Muscle of arm (tissue), 1 donor: ENCODE measurements at regions not wholly inside any gene's neighbourhood (a gene's known extent, or its start where the extent isn't known, plus 50 kb on each side); places are given as distances from the start of the nearest gene placed in this dataset.

Experiments
- DNase-seq: peaks from one replicate; pipeline ENCODE4 v3.0.0-alpha.2; 2013

GRCh38 chr4:65918872-65919271 lies 248.6 kb upstream of the EPHA5 start:
- DNase-seq: no peak

DNA sequence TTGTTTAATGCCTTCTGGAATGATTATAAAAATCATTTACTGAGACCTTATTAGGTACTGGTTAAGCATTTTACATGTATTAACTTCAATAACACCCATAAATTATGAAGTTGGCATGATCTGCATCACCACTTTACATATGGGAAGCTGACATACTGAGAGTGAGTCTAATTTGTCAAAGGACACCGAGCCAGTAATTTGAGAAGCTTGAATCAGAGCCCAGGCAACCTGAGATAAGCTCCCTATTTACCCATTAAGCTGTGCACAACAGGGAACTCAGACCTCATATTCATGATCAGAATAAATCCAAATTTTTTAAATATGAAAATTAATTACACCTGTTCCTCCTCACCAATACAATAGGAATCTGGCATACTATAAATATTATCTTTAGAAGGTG lies 247.9 kb upstream of the EPHA5 start:
- DNase-seq: no peak

DNA sequence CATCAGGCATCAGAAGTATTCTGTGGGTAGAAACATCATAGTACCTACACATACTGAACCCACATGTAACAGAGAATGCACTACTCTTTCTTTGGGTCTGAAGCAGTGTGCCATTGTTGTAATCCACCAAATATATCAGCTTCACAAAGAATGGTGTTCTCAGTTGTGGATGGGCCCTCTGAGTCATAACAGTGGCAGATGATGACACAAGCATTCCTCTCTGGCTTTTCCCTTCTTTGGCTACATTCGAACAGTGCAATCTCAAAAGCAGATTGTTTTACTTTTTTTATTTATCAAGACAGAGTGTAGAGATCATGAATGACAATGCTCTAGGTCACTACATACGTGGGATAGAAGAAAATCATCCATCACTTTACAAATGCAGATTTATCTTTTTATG lies 247.2 kb upstream of the EPHA5 start:
- DNase-seq: no peak

- no peak for DNase-seq
Observed at GRCh38 chr4:65911720-65912119, 241.4 kb upstream of the EPHA5 start.

DNA sequence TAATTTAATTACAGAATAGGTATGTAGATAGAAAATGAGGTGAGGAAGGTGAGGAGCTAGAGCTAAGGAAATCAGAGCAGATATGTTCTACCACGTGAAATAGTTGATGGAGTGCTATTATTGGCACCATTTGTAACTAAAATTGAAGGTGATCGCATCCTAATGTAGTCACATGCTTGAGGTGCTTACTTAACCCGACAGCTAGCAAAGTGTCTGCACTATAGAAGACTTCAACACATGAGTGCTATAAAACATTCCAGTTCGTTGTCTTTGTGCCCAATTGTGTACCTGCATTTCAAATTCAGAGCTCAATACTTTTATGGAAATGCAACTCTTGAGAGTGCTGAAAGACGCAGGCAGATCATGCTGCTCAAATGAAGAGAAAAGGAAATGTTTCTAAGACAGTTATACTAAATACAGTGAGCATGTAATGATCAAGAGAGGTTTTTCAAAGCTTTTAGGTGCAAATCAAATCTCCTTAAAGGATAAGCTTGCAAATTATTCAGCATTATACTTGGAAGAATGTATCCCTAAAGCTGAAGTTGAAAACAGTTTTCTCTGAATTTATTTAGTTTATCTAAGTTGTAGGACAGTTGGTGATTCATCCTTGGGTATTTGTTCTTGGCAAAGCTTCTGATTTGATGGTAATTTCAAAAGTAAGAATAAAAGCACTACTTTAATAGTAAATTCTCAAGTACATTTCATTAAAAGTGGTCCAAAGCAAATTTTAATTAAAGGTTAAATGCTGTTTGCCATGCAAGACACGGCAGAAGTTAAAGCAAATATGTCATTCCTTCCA lies 223.9 kb upstream of the EPHA5 start:
- no peak for DNase-seq

DNA sequence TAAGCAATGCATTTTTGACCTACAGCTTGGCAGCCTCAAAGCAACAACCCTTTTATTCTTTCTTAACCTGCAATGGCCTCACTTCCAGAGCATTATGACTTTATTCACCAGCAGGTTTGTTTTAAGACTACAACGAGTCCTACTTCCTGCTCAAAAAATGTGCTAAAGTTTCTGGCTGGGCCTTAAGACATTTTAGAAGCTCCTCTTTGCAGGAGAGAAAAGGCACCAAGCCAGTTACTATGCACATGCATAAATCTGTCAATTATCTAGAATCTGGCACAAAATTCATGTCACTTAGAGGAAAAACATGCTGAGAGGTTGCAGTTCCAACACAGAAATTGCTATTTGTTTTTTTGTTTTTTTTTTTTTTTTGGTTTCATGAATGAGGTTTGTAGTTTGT lies 223.0 kb upstream of the EPHA5 start:
- no peak for DNase-seq

- no peak for DNase-seq
Observed at GRCh38 chr4:65880594-65880993, 210.3 kb upstream of the EPHA5 start.

DNA sequence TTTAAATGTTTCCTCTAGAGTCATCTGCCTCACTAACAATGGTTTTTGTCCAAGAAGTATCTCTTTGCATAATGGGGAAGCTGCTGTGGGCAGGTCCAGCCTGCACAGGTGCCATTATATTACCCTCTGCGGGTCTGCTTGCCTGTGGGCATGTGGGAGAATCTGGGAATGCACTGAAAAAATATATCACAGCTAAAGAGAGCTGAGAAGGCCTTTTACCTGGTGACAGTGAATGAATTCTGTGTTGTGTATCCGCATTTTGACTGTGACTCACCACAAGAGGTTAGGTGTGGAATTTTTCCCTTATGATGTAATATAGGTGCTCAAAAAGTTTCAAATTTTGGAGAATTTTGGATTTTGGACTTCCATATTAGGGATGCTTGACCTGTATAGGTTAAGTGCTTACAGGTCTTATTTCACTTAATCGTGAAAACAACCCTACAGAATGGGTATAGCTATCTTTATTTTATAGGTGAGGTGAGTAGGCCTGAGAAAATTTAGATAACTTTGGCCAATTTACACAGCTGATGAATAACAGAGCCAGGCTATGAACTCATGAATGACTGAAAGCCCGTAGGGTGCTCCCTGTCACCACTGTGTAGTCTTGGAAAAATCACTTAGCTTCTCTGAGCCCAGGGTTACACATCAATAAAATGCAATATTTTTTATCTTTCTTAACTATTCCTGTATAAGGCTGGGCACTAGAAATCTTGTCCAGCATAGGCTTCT lies 198.0 kb upstream of the EPHA5 start:
- DNase-seq: no peak

GRCh38 chr4:65865489-65865888 lies 195.2 kb upstream of the EPHA5 start:
- no peak for DNase-seq

DNA sequence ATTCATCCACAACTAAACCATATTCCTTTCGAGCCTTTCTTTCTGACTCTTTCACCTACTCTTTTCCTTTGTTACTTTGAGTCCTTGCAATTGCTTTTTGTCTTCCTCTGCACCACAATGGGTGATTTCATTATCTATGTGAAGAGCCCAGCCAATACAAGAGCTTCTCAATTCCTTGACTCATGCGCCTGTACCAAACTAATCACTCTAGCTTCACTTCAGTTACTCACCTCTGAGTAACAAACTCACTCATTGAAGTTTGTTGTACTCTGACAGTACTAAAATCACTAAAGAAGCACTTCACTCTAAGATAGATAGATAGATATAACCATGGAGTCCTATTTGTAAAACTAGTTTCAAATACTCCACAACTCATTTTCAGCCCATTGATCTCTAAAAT lies 191.7 kb upstream of the EPHA5 start:
- no peak for DNase-seq

- no peak for DNase-seq
Observed at GRCh38 chr4:65845199-65845773, 175.0 kb upstream of the EPHA5 start.

- DNase-seq: no peak
Observed at GRCh38 chr4:65839164-65839931, 169.1 kb upstream of the EPHA5 start.

DNA sequence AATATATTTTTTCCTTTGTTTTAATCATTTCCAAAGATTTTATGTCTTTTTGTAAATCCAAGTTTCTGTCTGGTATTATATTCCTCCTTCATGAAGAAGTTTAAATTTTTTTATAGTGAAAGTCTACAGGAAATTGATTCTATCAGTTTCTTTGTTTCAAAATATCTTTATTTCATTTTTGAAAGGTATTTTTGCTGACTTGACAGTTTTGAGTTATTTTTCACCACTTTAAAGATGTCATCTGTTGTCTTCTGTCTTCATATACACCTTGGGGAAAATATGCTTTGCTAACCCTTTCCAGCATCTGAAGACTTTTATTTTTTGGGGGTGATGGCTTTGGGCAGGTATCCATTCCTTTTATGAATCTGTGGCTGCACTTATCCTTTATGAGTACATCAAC lies 164.4 kb upstream of the EPHA5 start:
- no peak for DNase-seq

DNA sequence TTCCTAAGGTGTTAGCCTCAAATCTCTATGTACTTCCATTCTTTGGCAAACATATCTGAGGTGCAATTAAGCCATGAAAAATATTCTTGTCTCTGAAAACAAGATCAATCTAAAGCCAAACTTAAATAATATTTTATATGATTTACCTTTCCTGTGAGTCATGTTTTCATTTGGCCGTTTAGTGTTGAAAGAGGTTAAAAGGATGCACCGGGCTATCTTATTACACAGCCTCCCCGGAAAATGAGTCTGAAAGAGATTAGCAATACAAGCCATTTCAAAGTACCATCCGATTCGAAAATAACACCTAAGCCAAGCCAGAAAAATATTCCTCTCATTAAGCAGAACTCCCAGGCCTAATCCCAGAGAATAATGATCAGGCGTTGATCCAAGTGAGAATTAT lies 161.5 kb upstream of the EPHA5 start:
- no peak for DNase-seq

- no peak for DNase-seq
Observed at GRCh38 chr4:65825116-65825753, 154.9 kb upstream of the EPHA5 start.

GRCh38 chr4:65819192-65819591 lies 148.9 kb upstream of the EPHA5 start:
- DNase-seq: no peak

- DNase-seq: no peak
Observed at GRCh38 chr4:65805936-65806335, 135.6 kb upstream of the EPHA5 start.

DNA sequence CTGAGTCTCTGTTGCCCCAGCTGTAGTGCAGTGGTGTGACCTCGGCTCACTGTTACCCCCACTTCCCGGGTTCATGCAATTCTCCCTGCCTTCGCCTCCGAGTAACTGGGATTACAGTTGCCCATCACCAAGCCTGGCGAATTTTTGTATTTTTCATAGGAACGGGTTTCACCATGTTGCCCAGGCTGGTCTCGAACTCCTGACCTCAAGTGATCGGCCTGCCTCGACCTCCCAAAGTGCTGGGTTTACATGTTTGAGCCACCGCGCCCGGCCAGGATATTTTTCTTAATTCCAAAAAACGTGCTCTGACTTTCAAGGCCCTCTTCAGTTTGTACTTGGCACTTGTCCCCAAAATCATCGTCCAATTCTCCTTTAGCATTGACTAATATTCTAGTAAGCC lies 129.2 kb upstream of the EPHA5 start:
- no peak for DNase-seq

DNA sequence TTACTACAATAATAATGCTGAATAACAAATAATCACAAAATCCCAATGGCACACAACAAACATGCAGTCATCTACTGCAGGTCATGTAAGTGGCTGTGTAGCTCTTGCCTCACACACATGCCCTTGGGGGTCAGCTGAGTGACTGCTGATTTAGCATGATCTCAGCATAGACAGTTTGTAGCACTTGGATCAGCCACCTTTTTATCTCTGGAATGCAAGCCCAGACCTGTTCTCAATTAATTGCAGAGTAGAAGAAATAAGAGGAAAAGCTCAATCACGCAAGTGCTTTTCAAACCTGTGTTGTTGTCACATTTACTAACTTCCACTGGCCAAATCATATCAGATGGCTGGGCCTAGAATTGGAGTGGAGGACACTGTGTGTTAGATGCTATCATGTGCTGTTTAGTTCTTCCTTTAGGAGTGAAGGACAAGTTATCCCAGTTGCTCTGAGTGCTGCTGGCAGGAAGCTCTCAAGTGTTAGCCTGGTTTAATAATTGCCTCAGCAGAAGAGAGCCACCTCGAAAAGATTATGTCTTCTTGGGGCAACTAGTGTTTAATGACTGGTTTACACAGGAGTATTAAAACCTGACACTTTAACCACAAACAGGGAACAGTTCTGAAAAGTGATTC lies 128.3 kb upstream of the EPHA5 start:
- DNase-seq: no peak

DNA sequence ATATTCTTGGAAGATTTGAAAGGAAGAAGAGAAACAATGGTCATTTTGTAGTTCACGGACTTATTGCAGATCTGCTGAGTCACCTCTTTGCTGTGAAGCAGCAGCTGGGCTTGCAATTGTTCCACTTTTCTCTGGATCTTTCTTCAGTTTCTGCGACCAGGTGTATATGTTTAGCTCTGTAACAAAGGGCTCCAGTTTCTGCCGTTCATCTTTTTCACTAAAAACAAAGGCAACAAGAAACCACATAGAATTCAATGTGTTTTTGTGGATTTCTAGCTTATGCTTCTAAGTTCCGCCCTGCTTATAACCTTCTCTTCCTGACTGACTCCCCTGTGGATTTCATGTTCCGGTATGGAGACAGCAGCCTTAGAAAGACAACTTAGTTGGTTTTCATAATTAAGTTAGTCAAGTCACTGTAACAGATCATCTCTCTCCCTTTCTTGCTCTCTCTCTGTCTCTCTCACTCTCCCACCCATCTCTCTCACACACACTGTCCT lies 121.6 kb upstream of the EPHA5 start:
- DNase-seq: peak; percentile 15

DNA sequence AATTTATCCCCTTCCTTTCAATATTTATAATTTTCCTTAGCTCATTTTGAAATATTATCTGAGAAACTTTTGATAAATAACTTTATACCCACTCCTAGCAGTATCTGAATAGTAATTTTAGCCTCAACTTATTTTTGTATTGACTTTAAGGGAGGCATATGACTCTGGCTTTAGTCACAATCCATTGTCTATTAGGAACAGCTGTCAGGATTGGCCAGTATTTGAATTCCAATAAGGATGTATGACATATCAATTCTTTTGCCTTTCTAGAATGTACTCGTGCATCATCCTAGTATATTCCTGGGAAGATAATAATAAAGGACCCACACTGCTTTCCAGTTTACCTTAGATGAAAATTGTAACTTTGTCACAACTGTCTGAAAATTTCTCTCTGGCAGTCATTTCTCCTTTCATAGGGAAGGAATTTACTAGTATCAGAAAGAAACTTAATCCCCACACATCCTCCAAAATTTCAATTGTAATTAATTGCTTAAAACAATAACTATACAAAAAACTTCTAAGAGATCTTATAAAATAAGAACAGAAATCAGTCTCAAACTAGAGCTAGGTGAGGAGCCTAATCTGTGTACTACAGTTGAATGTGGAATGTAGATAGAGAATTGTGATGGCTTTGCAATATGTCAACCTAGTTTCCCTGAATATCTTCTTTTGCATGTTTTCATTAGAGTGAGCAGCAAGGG lies 121.0 kb upstream of the EPHA5 start:
- DNase-seq: no peak
